Hepatic stellate cell (primary cell): ENCODE measurements at regions not wholly inside any gene's neighbourhood (a gene's known extent, or its start where the extent isn't known, plus 50 kb on each side); places are given as distances from the start of the nearest gene placed in this dataset.
A peak's percentile ranks its signal among the peaks of the same experiment; 100 is the strongest.

ENCODE experiments used
- DNase-seq: peaks from one replicate; pipeline ENCODE4 v3.0.0; 2011; ENCODE audit warnings: low spot score

DNA sequence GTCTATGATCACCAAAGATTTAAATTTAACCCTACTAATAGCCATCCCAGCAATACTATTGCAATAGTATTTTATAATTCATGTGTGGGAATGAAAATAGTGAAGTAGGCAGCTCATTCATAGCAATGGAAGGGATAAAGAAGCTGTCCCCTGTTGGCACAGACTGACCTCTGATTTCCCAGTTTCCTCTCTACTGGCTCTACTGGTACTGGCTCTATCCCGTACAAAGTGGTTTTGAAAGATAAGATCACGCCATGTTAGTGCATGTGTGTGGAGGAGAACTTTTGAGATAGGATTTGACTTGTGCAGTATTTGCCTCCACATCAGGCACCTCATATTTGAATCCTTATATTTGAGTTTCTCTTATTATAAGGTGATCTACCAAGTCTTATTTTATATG lies 227.3 kb upstream of the ADGRL2 start:
- no peak for DNase-seq

DNA sequence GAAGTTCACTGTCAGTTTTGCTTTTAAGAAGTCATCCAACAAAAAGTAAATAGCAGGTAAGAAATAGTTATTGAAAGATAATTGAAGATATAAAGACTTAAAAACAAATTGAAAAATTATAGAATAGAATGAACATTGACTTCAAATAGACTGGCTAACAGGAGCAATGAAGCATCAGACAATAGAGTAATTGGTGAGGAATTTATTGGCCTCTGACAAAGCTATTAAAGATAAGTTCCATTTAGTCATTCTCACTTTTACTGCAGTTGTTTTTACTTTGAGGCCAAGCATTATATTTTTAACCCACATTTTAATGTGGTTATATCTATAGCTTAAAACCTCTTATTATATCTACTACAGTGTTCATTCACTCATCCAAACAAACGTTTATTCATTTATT lies 228.8 kb upstream of the ADGRL2 start:
- no peak for DNase-seq

DNA sequence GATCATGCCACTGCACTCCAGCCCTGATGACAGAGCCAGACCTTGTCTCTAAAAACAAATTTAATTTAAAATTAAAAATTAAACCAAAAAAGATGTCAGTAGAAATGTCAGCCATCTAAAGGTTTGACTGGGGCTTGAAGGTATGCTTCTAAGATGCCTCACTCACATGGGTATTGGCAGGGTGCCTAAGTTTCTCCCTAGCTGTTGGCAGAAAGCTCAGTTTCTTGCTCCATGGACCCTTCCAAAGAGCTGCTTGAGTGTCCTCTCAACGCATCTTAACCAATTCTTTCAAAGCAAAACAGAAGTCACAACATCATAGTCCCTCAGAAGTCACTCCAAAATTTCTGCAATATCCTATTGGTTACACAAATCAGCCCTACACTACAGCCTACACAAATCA lies 231.0 kb upstream of the ADGRL2 start:
- DNase-seq: no peak

DNA sequence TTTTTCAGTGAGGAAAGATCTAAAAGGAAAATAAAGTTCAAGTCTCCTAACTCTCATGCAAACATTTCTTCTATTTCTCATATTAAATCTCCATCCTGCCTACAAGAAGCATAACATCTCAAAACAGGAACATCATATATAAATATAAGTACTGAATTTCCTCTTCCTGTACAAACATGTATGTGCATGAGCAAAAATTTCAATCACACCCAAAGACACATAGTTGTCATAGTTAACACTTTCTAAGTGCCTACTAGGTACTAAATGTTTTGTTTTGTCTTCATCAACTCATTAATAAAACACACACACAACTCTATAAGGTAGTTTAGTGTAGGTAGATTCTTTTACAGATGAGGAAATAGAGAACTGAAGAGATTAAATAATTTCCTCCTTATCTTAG lies 237.1 kb upstream of the ADGRL2 start:
- DNase-seq: no peak

DNA sequence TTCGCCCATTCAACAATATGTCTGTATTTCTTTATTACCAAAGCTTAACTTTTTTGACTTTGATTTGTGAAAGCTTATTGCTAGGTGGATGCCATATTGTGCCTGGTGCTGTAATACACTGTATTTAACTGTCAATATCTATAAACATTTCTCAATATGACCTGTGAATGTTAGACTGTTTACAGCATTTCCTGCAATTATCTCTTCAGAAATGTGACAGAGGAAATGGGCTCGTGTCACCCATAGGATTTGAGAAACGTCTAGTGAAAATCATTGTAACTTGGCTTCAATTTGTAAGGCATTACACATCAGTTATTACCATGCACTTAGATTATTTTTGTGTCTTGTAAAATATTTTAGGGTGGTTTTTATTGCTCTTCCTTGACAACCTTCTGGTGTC lies 237.8 kb upstream of the ADGRL2 start:
- no peak for DNase-seq

DNA sequence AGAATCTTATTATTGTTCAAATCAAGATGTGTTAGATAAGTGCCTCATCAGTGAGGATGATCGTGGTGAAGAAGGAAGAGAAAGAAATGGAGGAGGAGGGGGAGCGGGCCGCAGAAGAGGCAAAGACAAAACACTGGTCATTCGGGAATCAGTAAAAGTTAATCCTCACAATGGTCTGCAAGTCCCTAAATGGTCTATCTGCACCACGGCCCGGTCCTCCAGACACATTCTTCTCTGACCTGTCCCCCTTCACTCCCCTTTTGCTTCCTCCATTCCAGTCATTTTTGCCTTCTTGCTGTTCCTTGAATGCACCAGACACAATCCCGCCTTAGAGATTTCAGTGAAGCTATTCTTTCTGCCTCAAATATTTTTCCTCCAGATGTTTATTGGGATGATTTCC lies 240.1 kb upstream of the ADGRL2 start:
- no peak for DNase-seq

DNA sequence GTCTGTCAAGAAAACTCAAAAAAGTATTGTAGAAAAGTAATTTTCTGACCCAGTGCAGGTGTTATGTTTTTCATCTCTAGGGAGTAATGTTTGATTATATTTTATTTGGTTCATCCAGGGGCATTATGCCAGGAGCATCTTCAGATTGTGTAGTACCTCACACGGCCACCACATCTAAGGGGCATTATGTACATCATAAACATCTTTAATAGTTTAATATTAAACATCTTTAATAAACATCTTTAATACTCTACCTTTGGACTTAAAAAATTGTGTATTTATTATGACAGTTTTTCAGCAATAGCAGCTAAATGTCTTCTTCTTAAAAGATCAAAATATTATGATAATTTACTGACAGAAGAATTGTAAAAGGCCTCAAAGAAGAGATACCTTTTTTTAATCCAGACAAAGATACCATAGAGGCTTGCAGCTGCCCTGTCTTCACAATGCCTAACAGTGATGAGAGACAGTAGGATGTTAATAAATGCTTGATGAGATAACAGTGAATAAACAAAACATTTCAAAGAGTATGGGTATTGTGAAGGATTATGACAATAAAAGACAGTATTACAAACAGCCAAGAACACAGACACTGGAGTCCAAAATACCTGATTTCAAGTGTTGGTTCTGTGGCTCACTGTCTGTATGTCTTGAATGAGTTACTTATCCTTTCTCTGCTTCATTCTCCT lies 240.9 kb upstream of the ADGRL2 start:
- no peak for DNase-seq

DNA sequence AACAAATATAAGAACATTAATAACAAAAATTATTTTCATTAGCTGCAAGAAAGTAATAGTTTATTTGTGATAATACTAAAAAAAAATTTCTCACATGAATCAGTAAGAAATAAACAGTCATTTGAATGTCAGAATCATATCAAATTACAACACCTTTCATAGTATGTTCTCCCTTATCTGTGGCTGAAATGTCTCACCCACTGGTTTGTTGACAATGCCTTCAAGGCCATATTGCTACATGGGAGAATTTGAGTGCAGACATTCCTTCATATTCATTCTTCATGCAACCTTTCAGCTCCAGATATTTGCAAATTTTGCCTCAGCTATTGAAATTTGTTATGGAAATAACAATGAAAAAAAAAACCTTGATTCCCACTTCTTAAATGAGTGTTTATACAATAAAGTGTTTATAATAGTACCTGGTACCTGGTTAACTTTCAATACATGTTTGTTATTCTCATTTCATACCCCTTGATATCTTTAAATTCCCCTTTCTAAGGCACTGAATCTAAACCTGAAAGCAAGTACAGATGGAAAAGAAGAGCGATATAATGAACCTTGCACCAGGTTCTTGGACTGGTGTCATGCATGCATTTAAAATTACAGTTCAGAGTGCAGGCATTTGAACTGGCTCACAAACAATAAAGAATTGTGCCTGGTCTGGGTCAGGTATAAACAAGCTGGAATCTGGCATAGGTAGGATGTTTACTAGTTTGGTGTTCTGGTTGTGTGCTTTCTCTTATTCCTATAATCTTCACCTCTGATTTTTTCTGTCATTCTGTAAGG lies 242.2 kb upstream of the ADGRL2 start:
- DNase-seq: no peak

DNA sequence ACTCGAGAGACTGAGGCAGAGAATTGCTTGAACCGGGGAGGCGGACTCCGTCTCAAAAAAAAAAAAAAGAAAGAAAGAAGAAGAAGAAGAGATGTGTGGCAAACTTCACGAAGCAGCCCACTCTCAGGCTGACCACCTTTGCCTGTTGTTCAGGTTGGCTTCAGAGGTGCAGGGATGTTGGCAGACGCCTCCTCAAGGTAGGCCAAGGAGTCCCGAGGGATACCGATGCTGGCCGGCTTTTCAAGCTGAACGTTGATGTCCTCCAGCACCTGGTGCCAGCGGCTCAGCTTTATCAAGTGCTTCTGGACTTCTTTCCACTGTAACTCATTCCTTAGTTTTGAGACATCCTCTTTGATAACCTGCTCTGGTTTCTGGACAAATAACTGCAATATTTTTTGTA lies 243.8 kb upstream of the ADGRL2 start:
- DNase-seq: no peak

DNA sequence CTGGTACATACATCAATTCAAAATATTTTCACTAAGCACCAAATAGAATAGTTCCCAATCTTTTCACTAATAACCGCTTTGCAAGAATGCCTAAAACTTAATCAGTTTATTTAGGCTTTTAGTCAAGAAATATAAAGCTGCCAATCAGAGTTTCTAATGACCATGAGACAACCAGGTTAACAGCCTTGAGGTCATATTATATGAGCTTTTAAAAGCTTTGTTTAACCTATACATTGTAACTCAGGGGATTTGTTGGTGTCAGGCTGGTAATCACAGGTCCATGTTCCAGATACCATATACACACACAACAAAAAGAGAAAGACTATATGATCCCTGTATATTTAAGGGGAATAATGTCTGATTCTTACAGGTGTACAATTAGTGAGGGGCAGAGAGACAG lies 246.2 kb upstream of the ADGRL2 start:
- no peak for DNase-seq

DNA sequence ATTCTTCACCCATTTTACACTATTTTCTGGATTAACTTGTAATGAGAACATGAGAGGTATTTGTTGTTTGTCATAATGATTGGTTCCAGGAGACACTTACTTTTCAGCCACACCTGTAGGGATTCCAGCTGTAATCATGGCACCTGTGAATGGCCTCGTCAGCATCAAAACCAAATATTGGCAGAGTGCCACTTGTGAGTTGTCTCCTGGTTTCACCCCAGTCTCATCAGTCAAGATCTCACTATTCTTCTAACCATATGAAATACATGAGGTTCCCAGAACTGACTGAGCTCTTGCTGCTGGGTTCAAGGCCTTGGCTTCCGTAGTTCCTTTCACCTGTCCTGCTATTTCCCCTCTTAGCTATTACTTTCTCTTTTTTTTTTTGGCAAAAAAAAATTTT lies 246.6 kb upstream of the ADGRL2 start:
- DNase-seq: no peak

DNA sequence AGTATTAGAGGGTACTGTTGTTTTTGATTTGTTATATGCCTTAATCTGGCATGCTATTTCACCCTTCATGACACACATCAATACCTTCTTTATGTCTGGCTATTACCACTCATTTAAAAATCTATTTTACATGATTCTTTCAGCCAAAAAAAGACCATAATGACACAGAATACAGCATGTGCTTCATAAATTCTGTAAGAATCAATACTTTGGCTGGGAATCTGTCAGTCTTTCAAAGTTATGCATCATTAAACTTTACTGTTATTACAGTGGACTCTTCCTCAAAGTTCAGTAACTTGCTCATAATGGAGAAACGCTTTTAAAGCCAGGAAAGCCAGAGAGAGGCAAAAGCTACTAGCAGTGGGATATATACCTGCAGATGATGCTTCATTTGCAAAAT lies 247.2 kb upstream of the ADGRL2 start:
- no peak for DNase-seq

DNA sequence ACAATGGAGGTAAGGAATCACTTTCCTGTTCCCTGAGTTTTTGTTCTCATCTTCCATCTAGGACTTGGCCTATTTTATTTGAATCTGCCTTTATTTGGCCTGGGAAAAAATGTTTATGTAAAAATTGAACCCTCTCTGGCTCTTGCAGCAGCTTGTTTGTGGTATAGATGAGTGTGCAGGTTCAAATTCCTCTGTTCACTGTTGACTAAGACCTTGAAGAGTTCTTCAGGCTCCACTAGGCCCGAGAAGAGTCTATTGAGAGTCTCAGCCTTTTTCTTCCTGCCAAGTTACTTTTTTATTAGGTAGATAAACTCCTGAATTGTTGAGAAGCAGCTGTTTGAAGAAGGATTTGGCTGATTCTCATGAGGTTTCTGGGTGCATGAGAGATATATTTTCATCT lies 248.8 kb upstream of the ADGRL2 start:
- no peak for DNase-seq

DNA sequence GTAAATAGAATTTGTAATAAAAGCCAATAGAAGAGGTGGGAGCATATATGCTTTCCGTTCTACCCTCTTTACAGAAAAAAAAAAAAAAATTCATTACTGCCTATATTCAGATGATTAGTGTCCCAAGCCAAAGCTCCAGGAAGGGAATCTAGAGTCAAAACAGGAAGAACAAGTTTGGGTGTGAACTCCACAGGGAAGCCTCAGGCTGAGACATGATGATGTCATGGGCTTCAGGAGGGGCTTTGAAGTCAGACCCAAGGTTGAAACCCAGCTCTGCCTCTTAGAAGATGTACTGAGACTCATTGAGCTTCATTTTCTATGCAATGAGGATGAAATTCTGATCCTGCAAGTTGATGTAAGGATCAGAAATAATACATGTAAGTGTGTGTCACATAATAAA lies 250.0 kb upstream of the ADGRL2 start:
- no peak for DNase-seq

DNA sequence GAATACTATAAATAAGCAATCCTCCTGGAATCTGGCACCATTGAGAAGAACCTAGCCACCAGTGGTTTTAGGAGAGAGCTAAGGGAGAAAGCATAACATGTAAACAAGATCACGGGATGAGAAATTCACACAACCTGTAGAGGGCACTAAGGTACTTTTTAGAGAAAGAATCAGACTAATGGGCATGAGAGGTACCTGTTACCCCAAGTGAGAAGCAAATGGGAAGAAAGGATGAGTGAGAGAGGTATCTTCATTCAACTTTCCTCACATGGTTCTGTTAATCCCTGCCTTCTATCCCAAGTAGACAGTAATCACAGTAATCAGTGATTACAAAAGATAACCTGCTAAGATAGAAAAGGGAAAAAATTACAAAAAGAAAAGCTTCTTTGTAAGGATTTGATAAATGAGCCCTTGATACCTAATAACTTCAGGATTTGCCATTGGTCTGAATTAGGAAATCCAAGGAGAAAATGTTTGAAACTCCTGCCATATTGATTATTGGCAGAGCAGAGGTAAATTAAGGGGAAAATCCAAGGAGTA lies 251.1 kb upstream of the ADGRL2 start:
- peak; percentile 15 for DNase-seq

DNA sequence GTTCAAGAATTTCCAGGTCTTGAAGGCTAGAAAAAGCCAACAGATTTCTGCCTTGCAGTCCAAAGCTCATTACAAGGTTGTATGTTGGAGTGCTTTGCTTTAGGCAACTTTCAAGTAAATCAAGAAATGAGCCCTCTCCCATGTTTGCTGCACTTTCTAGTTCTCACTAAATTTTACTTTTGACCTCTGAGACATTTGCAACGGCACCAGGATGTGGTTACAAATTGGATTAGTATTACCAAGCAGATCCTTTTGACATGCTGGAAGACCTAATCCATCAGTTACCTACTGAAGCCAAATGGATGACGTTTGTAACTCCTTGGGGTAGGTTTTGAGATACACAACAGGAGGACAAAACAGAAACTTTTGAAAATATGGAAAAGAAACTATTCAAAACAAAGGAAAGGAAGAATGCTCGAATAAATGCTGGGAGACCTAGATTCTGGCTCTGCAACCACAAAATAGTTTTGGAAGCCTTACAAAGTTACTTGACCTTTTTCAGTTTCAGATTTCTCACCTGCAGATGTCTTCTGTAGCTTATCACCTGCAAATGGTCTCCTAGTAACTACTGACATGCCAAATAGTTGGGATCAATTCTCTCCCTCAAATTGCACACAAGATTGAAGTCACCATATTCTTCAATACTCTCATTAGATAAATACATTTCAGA lies 251.7 kb upstream of the ADGRL2 start:
- DNase-seq: no peak

DNA sequence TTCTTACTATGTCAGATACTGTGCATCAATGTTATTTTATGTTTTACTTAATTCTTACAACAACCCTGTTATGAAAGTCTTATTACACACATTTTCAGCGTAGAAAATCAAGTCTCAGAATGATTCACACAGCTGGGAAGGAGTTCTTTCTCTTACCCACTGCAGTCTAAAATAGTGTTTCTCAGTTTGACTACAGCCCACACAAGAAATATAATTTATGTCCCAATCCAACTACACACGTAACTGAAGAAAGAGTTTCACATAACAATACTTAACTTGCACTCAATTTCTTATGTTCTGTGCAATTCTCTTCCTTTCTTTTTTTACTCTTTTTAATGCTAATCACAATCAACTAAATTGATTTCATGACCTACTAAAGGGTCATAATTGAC lies 252.8 kb upstream of the ADGRL2 start:
- no peak for DNase-seq

DNA sequence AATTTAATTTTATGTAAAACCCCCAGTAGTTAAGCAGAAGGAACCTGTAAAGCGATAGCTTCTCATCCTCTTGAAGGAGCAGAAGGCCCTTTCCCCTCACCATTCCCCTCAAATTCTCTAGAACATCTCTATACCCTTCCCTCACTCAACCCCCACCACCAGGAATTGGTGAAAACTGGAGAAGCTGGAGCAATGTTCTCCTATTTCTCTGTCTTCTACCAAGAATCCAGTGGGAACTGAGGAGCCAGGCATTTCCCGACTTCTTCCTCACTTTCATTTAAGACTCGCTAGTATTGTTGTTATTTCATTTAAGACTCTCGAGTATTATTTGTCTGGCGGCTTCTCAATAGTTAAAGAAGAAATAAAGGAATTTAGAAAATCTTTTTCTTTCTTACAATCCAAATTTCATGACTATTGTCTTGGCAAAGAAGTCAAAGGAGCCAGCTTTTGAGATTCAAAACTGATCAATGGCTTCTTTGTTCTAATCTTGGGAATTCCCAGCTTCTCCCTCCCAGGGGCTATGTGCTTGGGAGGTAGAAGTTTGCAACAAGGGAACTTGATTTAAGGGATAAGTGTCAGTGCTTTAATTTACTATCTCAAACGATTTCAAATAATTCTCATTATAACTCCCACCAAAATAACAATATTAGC lies 253.3 kb upstream of the ADGRL2 start:
- no peak for DNase-seq

DNA sequence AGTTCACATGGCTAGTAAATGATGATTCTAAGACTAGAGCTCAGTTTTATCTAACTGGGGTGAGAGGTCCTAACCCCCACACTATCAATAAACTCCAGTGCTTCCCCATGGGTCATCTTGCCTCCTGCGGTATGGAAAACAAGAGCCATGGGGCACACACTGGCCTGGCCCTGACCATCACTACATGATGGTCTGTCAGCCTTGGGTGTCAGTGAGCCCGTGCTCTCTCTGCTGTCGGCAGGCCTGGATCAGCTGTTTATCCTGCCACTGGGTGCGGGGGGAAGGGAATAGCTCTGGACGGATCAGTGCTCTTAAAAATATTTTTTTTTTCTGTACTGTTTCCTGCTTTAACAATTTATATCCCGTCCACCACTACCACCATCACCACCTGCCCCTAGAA lies 255.0 kb upstream of the ADGRL2 start:
- DNase-seq: no peak

DNA sequence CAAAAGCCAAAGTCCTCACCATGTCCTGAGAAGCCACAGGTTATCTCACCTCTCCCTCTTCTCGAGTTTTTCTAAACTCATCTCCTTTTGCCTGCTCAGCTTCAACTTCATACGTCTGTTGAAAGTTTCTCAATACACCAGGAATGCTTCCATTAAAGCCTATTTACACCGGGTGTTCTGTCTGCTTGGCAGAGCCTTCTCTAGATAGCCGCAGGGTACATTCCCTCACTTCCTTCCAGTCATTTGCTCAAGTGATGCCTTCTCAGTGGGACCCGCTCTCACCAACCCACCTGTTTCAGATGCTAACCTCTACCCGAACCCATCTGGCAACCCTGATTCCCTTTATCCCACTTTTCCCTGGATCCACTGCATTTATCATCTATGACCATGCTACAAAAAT lies 257.0 kb upstream of the ADGRL2 start:
- no peak for DNase-seq

DNA sequence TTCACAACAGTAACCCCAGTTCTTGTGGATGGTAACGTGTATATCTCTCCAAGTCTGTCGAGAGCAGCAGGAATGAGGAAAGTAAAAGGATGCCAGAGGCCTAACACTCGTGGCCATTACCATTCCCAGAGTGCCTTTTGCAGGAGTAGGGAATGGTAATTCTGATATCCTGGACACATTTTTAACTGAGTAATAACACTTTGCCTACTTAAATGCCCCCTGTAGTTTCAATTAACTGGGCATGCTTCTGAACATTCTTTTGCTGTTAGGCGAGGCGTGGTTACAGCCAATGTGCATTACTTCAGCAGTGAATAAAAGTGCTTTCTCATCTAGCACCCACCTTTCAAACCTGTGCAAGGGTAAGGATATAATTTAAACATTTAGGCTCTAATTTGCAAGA lies 258.5 kb upstream of the ADGRL2 start:
- no peak for DNase-seq

DNA sequence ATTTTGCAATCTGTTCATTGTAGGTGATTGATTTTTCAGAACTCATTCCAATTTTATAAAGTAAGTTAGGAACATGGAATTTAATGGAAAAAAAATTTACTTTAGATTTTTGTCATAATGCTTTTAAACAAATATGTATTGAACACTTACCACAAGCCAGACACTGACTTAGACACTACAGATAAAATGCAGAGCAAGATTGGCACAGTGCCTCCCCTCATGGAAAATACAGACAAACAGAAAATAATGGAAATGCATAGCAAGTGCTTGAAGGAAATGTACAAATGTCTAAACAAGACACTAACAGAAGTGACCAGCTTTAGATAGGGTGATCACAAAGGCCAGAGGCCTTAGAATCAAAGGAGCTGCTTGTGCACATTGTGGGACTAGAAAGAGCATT lies 260.5 kb upstream of the ADGRL2 start:
- DNase-seq: no peak

DNA sequence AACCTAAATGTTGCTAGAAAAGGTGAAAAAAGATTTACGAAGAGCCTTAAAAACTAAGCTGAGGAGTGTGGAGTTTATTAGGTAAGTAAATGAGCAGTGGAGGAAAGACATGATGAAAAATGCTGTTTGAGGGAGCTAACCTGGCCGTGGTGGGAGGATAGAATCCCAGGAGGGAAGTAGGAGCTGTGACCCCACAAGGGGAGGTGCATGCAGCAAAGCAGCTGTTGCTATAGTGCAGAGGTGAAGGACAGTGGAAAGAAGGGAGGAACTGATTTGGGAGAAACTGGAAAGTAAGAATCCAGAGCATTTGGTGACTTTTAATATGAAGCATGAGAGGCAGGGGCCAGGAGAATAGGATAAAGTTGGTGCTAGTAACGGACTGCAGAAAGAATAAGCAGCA lies 271.7 kb upstream of the ADGRL2 start:
- no peak for DNase-seq
